ENCODE measurements at regions not wholly inside any gene's neighbourhood (a gene's known extent, or its start where the extent isn't known, plus 50 kb on each side); places are given as distances from the start of the nearest gene placed in this dataset.

- TF ChIP-seq POLR2AphosphoS5 (IDR thresholded peaks at IDR 0.05), result no peak
- TF ChIP-seq, protein P1, sequence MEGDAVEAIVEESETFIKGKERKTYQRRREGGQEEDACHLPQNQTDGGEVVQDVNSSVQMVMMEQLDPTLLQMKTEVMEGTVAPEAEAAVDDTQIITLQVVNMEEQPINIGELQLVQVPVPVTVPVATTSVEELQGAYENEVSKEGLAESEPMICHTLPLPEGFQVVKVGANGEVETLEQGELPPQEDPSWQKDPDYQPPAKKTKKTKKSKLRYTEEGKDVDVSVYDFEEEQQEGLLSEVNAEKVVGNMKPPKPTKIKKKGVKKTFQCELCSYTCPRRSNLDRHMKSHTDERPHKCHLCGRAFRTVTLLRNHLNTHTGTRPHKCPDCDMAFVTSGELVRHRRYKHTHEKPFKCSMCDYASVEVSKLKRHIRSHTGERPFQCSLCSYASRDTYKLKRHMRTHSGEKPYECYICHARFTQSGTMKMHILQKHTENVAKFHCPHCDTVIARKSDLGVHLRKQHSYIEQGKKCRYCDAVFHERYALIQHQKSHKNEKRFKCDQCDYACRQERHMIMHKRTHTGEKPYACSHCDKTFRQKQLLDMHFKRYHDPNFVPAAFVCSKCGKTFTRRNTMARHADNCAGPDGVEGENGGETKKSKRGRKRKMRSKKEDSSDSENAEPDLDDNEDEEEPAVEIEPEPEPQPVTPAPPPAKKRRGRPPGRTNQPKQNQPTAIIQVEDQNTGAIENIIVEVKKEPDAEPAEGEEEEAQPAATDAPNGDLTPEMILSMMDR (IDR thresholded peaks at IDR 0.05), result no peak
- TF ChIP-seq POLR2A (IDR thresholded peaks at IDR 0.05), result no peak
- H3K9me3 ChIP-seq, result no peaks in the 10 kb centered on the region
- intact Hi-C loops (cut with DNase I; ENCODE audit: low total_unique reads), result no loop called here
- H3K4me3 ChIP-seq, result no peak overlapping the region
- no peaks in the 10 kb centered on the region for H3K36me3 ChIP-seq
- peaks cover 0 to 7% of the 10 kb centered on the region in 2 donors for H3K27me3 ChIP-seq
- no peak overlapping the region for H3K27ac ChIP-seq
- no peak for DNase-seq (ENCODE audit: low spot score in 2 of 2)
- no peaks in the 10 kb centered on the region for H3K4me1 ChIP-seq
Measured at GRCh38 chr3:69536306-69537020, 150.6 kb upstream of the FRMD4B start.

GRCh38 chr3:69535613-69536012 is 149.7 kb upstream of the FRMD4B start:
- H3K4me3 ChIP-seq, result no peak overlapping the region
- no peak for DNase-seq (ENCODE audit: low spot score in 2 of 2)
- no peaks in the 10 kb centered on the region for H3K9me3 ChIP-seq
- intact Hi-C loops (cut with DNase I; ENCODE audit: low total_unique reads), result no loop called here
- H3K4me1 ChIP-seq, result no peaks in the 10 kb centered on the region
- TF ChIP-seq, protein P1 (IDR thresholded peaks at IDR 0.05), result no peak
- TF ChIP-seq POLR2AphosphoS5 (IDR thresholded peaks at IDR 0.05) (no peak), POLR2A (IDR thresholded peaks at IDR 0.05) (no peak)
- H3K27ac ChIP-seq, result no peak overlapping the region
- H3K36me3 ChIP-seq, result no peaks in the 10 kb centered on the region
- H3K27me3 ChIP-seq, result no peaks in the 10 kb centered on the region

DNA sequence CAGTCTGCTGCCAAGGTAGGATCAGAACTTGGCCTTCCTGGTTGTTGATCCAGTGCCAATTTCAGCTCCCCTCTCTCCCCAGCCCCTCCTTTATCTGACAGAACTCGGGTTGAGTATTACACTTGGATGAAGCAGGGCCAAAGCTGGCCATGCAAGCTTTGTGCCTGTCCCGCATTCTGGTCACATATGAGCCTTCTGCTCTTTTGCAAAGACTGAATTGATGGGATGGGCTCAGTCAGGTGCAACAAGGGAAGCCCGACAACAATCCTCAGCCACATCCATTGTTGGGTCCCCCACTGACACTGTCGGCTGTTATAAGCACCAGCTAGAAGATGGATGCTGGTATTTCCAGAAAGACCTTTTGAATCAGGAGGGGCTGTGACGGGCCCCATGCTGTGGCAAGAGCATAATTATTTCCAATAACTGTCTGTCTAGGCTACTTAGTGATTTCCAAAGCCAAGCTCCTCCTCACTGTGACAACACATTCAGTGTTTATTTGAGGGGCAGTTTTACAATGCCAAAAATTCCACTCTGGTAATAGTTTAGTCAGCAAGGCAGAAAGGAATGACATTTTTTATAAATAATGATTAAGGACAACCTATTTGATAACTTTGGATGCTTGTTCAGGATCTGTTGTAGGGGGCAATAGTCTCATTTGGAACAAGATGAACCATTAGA is 146.8 kb upstream of the FRMD4B start:
- Histone ChIP-seq H3K36me3 (no peaks in the 10 kb centered on the region), H3K9me3 (no peaks in the 10 kb centered on the region), H3K27me3 (no peaks in the 10 kb centered on the region), H3K27ac (no peak overlapping the region), H3K4me3 (no peak overlapping the region), H3K4me1 (no peaks in the 10 kb centered on the region)
- DNase-seq (ENCODE audit: low spot score in 2 of 2), result no peak
- intact Hi-C loops (cut with DNase I; ENCODE audit: low total_unique reads), result no loop called here
- TF ChIP-seq POLR2AphosphoS5 (IDR thresholded peaks at IDR 0.05) (no peak), POLR2A (IDR thresholded peaks at IDR 0.05) (no peak)
- TF ChIP-seq, protein P1 (IDR thresholded peaks at IDR 0.05), result no peak

- Histone ChIP-seq H3K36me3 (no peaks in the 10 kb centered on the region), H3K9me3 (no peaks in the 10 kb centered on the region), H3K27me3 (no peaks in the 10 kb centered on the region), H3K4me3 (no peak overlapping the region), H3K4me1 (no peaks in the 10 kb centered on the region), H3K27ac (no peak overlapping the region)
- DNase-seq (ENCODE audit: low spot score in 2 of 2), result no peak
- intact Hi-C loops (cut with DNase I; ENCODE audit: low total_unique reads), result no loop called here
- TF ChIP-seq POLR2AphosphoS5 (IDR thresholded peaks at IDR 0.05), result no peak
- no peak for TF ChIP-seq POLR2A (IDR thresholded peaks at IDR 0.05)
- TF ChIP-seq, protein P1 (IDR thresholded peaks at IDR 0.05), result no peak
Measured at GRCh38 chr3:69531576-69532546, 146.0 kb upstream of the FRMD4B start.

Data from breast epithelium (tissue), 4 donors.